Esophagus (tissue), 2 donors: ENCODE measurements at regions not wholly inside any gene's neighbourhood (a gene's known extent, or its start where the extent isn't known, plus 50 kb on each side); places are given as distances from the start of the nearest gene placed in this dataset.
A peak's percentile ranks its signal among the peaks of the same experiment; 100 is the strongest.

Experiments used
- H3K27ac ChIP-seq, 2 donors: one replicate each; pipeline ENCODE4 v1.5.1; 2013; ENCODE audit warnings: low read depth in 2 of 2, mild to moderate bottlenecking in 2 of 2, inconsistent platforms in 1 of 2, low read length in 1 of 2, moderate library complexity in 1 of 2
- H3K27me3 ChIP-seq, 2 donors: one replicate each; pipeline ENCODE4 v1.6.1; 2013; ENCODE audit warnings: low read length in 2 of 2, control low read depth in 1 of 2, mild to moderate bottlenecking in 1 of 2; ENCODE audit not compliant: insufficient read depth in 2 of 2, control insufficient read depth in 1 of 2
- H3K36me3 ChIP-seq, 2 donors: one replicate each; pipeline ENCODE4 v1.6.1; 2013; ENCODE audit warnings: low read length in 1 of 2; ENCODE audit not compliant: control insufficient read depth in 2 of 2, insufficient read depth in 2 of 2
- H3K4me1 ChIP-seq, 2 donors: one replicate each; pipeline ENCODE4 v1.6.1; 2013; ENCODE audit warnings: low read length in 1 of 2; ENCODE audit not compliant: control insufficient read depth in 2 of 2, insufficient read depth in 2 of 2
- H3K4me3 ChIP-seq, 2 donors: one replicate each; pipeline ENCODE4 v1.5.1; 2013; ENCODE audit warnings: low read length in 2 of 2, mild to moderate bottlenecking in 2 of 2, low read depth in 1 of 2, moderate library complexity in 1 of 2
- H3K9me3 ChIP-seq, 2 donors: one replicate each; pipeline ENCODE4 v1.6.1; 2013; ENCODE audit warnings: mild to moderate bottlenecking in 2 of 2, low read depth in 1 of 2, low read length in 1 of 2, moderate library complexity in 1 of 2; ENCODE audit not compliant: control insufficient read depth in 2 of 2, insufficient read depth in 1 of 2
- WGBS, 2 donors: extraction: QIAGEN DNeasy Blood & Tissue Kit; methylation state at CpG; one replicate each; pipeline ENCODE4 v1.1.7; 2013; 5-methylcytosine and 5-hydroxymethylcytosine counted together
- donor health status: healthy with polysubstance abuse.
- donor health status: Bipolar disorder and iron deficiency.

- Histone ChIP-seq H3K27ac (no peak overlapping the region), H3K36me3 (no peaks in the 10 kb centered on the region), H3K4me3 (no peak overlapping the region), H3K4me1 (no peaks in the 10 kb centered on the region), H3K27me3 (no peaks in the 10 kb centered on the region), H3K9me3 (no peaks in the 10 kb centered on the region)
- 91 to 92% methylated on average over 6 of the region's 6 CpGs for WGBS, 2 donors
These were observed 114.5 kb downstream of the PALM2AKAP2 start for GRCh38 chr9:109894473-109894872.

DNA sequence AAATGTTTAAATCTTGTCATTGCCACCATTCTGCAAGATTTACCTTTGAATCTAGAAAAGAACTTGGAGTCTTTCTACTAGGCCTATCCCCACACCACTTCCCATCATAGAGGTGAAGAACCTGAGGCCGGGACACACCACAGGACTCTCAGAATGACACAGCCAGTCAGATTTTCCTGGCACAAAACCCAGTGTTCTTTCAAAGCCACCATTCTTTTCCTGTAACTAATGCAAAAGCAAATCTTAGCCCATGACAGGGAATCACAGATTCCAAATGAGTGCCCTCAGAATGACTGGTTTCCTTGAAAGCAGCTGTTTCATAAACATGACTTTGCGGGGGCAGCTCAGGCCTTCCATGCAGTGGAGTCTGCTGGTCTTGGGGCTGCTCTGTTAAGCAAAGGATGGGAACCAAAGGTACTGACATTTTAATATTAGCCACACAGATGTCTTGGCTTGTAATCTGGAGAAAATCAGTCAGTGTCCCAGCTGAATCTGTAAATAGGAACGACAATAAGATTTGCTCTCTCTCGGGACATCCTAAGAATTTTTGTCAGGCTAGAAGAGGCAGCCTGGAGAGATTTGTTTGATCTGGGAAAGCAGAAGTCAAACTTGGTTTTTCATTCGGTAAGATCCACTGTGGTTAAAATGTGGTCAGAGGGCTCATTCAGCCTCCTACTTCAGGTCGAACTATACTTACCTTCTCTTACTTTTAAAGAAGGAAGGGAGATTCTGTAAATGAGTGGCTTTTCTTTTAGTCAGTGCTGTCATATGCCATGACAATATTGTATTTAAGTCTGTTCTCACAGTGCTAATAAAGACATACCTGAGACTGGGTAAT, 115.1 kb downstream of the PALM2AKAP2 start:
- no peaks in the 10 kb centered on the region for H3K36me3 ChIP-seq
- no peaks in the 10 kb centered on the region for H3K9me3 ChIP-seq
- WGBS, 2 donors: 50 to 54% methylated on average over 6 of the region's 6 CpGs
- H3K27ac ChIP-seq: no peak overlapping the region
- H3K4me3 ChIP-seq: no peak overlapping the region
- H3K4me1 ChIP-seq: no peaks in the 10 kb centered on the region
- H3K27me3 ChIP-seq: no peaks in the 10 kb centered on the region

DNA sequence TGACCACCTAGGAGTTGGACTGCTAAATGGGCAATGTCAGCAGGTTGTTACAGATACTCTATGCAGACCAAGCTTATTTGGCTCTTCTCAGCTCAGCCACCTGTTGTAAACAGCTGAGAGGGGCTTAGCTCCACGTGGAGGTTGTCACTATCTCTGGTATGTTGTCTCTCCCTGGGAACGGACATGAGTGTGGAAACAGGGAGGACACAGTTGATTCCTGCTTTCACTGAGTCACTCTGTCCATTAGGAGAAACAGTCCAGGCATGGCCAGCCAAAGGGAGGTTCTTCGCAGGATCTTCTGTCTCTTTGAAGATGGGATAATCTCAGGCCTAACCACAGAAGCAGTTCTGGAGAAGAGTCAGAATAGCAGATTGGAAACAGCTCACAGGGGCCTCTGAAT, 121.2 kb downstream of the PALM2AKAP2 start:
- no peaks in the 10 kb centered on the region for H3K27me3 ChIP-seq
- WGBS, 2 donors: 63 to 70% methylated on average over 3 of the region's 3 CpGs
- H3K36me3 ChIP-seq: no peaks in the 10 kb centered on the region
- no peak overlapping the region for H3K27ac ChIP-seq
- H3K4me3 ChIP-seq: no peak overlapping the region
- H3K9me3 ChIP-seq: no peaks in the 10 kb centered on the region
- H3K4me1 ChIP-seq: peaks cover 0 to 2% of the 10 kb centered on the region in 2 donors

GRCh38 chr9:109903515-109904138, 123.6 kb downstream of the PALM2AKAP2 start:
- Histone ChIP-seq H3K36me3 (no peaks in the 10 kb centered on the region), H3K27ac (no peak overlapping the region), H3K4me3 (no peak overlapping the region), H3K4me1 (peaks cover 0 to 2% of the 10 kb centered on the region in 2 donors), H3K27me3 (no peaks in the 10 kb centered on the region), H3K9me3 (no peaks in the 10 kb centered on the region)
- WGBS, 2 donors: 2 to 3% methylated on average over 2 of the region's 2 CpGs

- Histone ChIP-seq H3K4me1 (peaks cover 0 to 2% of the 10 kb centered on the region in 2 donors), H3K4me3 (no peak overlapping the region), H3K27me3 (no peaks in the 10 kb centered on the region), H3K27ac (no peak overlapping the region), H3K36me3 (no peaks in the 10 kb centered on the region), H3K9me3 (no peaks in the 10 kb centered on the region)
- 66 to 69% methylated on average over 5 of the region's 5 CpGs for WGBS, 2 donors
These were observed 124.7 kb downstream of the PALM2AKAP2 start for GRCh38 chr9:109904666-109905065.

- Histone ChIP-seq H3K27me3 (no peaks in the 10 kb centered on the region), H3K27ac (no peak overlapping the region)
- 89 to 93% methylated on average over 9 of the region's 9 CpGs for WGBS, 2 donors
These were observed 125.5 kb downstream of the PALM2AKAP2 start for GRCh38 chr9:109905472-109905871.

DNA sequence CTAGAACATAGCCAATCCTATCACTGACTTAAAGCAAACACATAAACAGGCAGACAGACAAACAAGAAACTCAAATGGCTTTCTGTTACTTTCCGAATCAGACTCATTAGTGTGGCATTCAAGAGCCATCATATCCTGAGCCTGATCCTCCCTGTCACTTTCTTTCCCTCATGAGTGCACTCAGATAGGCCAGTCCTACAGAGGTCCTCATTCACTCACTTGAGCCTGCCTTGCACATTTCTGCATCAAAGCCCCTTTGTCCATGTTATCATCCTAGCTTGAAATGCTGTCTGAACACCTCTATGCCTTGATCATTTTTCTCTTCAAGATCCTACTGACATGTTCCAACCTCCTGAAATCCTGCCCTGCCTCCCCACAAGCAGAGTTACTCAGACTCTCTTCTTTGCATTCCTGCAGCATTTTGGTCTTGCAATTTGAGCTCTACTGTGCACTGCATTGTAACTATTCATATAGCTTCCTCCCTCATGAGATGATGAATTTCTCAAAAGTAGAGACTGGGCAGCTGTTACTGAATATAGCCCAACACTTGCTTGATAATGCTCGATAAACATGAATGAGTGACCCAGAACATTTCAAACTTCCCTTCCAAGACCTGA, 126.9 kb downstream of the PALM2AKAP2 start:
- 70 to 74% methylated on average over 2 of the region's 2 CpGs for WGBS, 2 donors
- Histone ChIP-seq H3K27ac (no peak overlapping the region), H3K4me3 (no peak overlapping the region), H3K9me3 (no peaks in the 10 kb centered on the region), H3K4me1 (peaks cover 0 to 4% of the 10 kb centered on the region in 2 donors), H3K27me3 (no peaks in the 10 kb centered on the region), H3K36me3 (no peaks in the 10 kb centered on the region)

More at GRCh38 chr9:109905472-109905871, 125.5 kb downstream of the PALM2AKAP2 start:
- Histone ChIP-seq H3K4me3 (no peak overlapping the region), H3K36me3 (no peaks in the 10 kb centered on the region), H3K9me3 (no peaks in the 10 kb centered on the region), H3K4me1 (peaks cover 0 to 2% of the 10 kb centered on the region in 2 donors)

DNA sequence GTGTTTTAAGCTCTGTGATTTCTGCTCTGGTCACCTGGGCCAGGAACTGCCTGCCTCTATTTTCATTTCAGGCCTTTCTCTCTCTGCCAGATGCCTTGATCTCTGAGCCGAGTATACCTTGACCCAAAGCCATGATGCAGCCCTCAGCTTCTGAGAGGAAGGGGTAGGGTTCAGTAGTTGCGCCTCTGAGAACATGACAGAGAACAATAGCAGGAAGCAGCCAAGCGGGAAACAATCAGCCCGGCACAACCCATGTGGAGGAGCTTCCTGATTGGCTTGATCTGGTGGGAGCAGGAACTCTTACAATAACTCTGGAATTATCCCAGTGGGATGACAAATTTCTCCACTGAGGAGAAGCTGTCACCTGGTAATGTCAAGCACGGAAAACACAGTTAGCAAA, 127.4 kb downstream of the PALM2AKAP2 start:
- H3K27ac ChIP-seq: peak overlapping the region in 1 of 2 donors; percentile 1
- H3K27me3 ChIP-seq: no peaks in the 10 kb centered on the region
- H3K9me3 ChIP-seq: no peaks in the 10 kb centered on the region
- no peaks in the 10 kb centered on the region for H3K36me3 ChIP-seq
- H3K4me1 ChIP-seq: peaks cover 0 to 4% of the 10 kb centered on the region in 2 donors
- 67 to 69% methylated on average over 5 of the region's 5 CpGs for WGBS, 2 donors
- H3K4me3 ChIP-seq: no peak overlapping the region

- 69 to 85% methylated on average over 4 of the region's 4 CpGs for WGBS, 2 donors
- H3K27me3 ChIP-seq: no peaks in the 10 kb centered on the region
- no peaks in the 10 kb centered on the region for H3K9me3 ChIP-seq
- H3K27ac ChIP-seq: peak overlapping the region in 1 of 2 donors; percentile 1
- H3K4me3 ChIP-seq: no peak overlapping the region
- H3K4me1 ChIP-seq: peaks cover 0 to 4% of the 10 kb centered on the region in 2 donors
- no peaks in the 10 kb centered on the region for H3K36me3 ChIP-seq
These were observed 127.9 kb downstream of the PALM2AKAP2 start for GRCh38 chr9:109907810-109908458.
